ENCODE measurements at regions not wholly inside any gene's neighbourhood (a gene's known extent, or its start where the extent isn't known, plus 50 kb on each side); places are given as distances from the start of the nearest gene placed in this dataset.

DNA sequence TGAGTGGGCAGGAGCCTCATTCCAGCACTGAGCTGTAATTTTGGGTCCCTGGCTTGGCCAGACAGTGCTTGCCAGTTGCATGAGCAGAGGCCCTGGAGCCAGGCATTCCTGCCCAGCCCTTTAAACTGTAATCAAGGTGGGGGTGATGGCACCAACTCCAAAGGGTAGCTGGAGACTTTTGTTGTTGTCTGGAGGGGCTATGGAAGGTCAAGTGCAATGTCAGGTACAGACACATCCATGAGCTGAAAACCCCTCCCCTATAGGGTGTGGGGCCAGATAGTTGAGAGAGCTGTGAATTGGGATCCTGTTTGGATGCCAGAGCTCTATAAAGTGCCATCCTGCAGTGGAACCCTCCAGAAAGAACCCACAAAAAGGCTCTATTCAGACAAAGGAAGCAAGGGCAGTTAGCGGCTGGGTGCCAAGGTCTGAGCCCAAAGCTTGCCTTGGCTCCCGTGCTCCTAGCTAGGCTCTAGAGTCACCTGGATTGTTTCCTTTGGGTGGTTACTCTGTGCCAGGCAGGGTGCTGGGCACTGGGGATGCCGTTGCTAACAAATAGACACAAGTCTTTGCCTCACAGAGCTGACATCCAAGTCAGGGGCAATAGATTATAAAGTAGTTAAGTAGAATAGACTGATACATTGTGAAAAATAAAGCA lies 163.0 kb downstream of the EFNB1 start:
- ATAC-seq (ENCODE audit: low read depth) (no peak), DNase-seq (no peak)
- Histone ChIP-seq H4K20me1 (ENCODE audit: insufficient read depth, low read length) (no peaks in the 10 kb centered on the region), H3K23ac (ENCODE audit: low read depth, low read length) (no peak overlapping the region), H2BK15ac (ENCODE audit: low read depth, low read length) (no peak overlapping the region), H2AK5ac (ENCODE audit: low read depth, low read length) (no peak overlapping the region), H4K8ac (ENCODE audit: low read depth in 2 of 2, low read length in 2 of 2) (no peak overlapping the region), H4K5ac (ENCODE audit: low read depth, low read length) (no peak overlapping the region), H3K56ac (ENCODE audit: extremely low read depth, insufficient read depth, low read length) (no peak overlapping the region), H3K4me2 (ENCODE audit: low read depth, low read length) (no peak overlapping the region), H3K9me1 (ENCODE audit: insufficient read depth, low read length) (0 out of 2 replicates have a peak, but pooled peaks cover 6% of the 10 kb centered on the region), H2BK120ac (ENCODE audit: low read depth, low read length) (no peak overlapping the region), H3K36me3 (ENCODE audit: control insufficient read depth, insufficient read depth, low read length) (no peaks in the 10 kb centered on the region), H2BK5ac (ENCODE audit: low read depth, low read length, poor library complexity, severe bottlenecking) (no peak overlapping the region), H3K4ac (ENCODE audit: low read depth, low read length) (no peak overlapping the region; the same call in 1 of the 2 replicates), H3K14ac (replicated peaks; ENCODE audit: low read depth, low read length) (no peak overlapping the region), H2AK9ac (replicated peaks; ENCODE audit: low read depth, low read length, poor library complexity) (no peak overlapping the region), H3K4me1 (ENCODE audit: control insufficient read depth, insufficient read depth, low read length) (peaks cover 19% of the 10 kb centered on the region), H2BK20ac (ENCODE audit: low read depth, low read length) (no peak overlapping the region), H3K9me3 (ENCODE audit: control insufficient read depth, insufficient read depth, low read length) (no peaks in the 10 kb centered on the region; the same call in 1 of the 2 replicates), H3K79me1 (ENCODE audit: low read depth in 1 of 2, low read length in 2 of 2) (no peaks in the 10 kb centered on the region), H2AFZ (replicated peaks; ENCODE audit: low read length, poor library complexity) (no peak overlapping the region), H3K9ac (ENCODE audit: low read depth, low read length) (no peak overlapping the region), H3K18ac (ENCODE audit: low read depth, low read length) (no peak overlapping the region), H4K91ac (ENCODE audit: insufficient read depth, low read depth, low read length) (no peak overlapping the region), H3K27ac (ENCODE audit: insufficient read depth, low read length) (no peak overlapping the region), H3K27me3 (ENCODE audit: control insufficient read depth, insufficient read depth, low read length) (peaks cover 8% of the 10 kb centered on the region; the same call in 1 of the 2 replicates), H3K4me3 (ENCODE audit: insufficient read depth, low read depth, low read length) (no peak overlapping the region)
- dilution Hi-C loops (cut with HindIII; ENCODE audit: low sequenced_read_pairs, unreplicated experiment) = no loop called here
- TF ChIP-seq RAD21 (IDR thresholded peaks at IDR 0.05; ENCODE audit: low read length) = no peak
- no peak for TF ChIP-seq RFX5 (IDR thresholded peaks at IDR 0.05; ENCODE audit: low read depth, low read length)
- TF ChIP-seq SMC3 (IDR thresholded peaks at IDR 0.05; ENCODE audit: low read depth, low read length) = no peak
- TF ChIP-seq NFE2L2 (IDR thresholded peaks at IDR 0.05; ENCODE audit: low read depth, low read length) = no peak
- TF ChIP-seq MAFK (IDR thresholded peaks at IDR 0.05; ENCODE audit: low read depth, low read length) = no peak
- TF ChIP-seq, protein P1, sequence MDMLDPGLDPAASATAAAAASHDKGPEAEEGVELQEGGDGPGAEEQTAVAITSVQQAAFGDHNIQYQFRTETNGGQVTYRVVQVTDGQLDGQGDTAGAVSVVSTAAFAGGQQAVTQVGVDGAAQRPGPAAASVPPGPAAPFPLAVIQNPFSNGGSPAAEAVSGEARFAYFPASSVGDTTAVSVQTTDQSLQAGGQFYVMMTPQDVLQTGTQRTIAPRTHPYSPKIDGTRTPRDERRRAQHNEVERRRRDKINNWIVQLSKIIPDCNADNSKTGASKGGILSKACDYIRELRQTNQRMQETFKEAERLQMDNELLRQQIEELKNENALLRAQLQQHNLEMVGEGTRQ (IDR thresholded peaks at IDR 0.05; ENCODE audit: low read depth, low read length) = no peak
- TF ChIP-seq CHD1 (IDR thresholded peaks at IDR 0.05; ENCODE audit: low read depth, low read length) = no peak
- TF ChIP-seq, protein P2, sequence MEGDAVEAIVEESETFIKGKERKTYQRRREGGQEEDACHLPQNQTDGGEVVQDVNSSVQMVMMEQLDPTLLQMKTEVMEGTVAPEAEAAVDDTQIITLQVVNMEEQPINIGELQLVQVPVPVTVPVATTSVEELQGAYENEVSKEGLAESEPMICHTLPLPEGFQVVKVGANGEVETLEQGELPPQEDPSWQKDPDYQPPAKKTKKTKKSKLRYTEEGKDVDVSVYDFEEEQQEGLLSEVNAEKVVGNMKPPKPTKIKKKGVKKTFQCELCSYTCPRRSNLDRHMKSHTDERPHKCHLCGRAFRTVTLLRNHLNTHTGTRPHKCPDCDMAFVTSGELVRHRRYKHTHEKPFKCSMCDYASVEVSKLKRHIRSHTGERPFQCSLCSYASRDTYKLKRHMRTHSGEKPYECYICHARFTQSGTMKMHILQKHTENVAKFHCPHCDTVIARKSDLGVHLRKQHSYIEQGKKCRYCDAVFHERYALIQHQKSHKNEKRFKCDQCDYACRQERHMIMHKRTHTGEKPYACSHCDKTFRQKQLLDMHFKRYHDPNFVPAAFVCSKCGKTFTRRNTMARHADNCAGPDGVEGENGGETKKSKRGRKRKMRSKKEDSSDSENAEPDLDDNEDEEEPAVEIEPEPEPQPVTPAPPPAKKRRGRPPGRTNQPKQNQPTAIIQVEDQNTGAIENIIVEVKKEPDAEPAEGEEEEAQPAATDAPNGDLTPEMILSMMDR (conservative IDR thresholded peaks at IDR 0.05; ENCODE audit: low read depth, low read length) = no peak
- TF ChIP-seq CEBPB (IDR thresholded peaks at IDR 0.05; ENCODE audit: low read depth, low read length) = no peak
- TF ChIP-seq FOS (IDR thresholded peaks at IDR 0.05; ENCODE audit: low read depth, low read length) = no peak
- TF ChIP-seq POLR2A (IDR thresholded peaks at IDR 0.05; ENCODE audit: low read depth, low read length) = no peak
- TF ChIP-seq MXI1 (IDR thresholded peaks at IDR 0.05; ENCODE audit: borderline replicate concordance, low read depth, low read length) = no peak
- no peak for TF ChIP-seq BHLHE40 (IDR thresholded peaks at IDR 0.05; ENCODE audit: low read depth, low read length)
- TF ChIP-seq RCOR1 (IDR thresholded peaks at IDR 0.05; ENCODE audit: insufficient replicate concordance, low read length) = no peak
- TF ChIP-seq, protein P3, sequence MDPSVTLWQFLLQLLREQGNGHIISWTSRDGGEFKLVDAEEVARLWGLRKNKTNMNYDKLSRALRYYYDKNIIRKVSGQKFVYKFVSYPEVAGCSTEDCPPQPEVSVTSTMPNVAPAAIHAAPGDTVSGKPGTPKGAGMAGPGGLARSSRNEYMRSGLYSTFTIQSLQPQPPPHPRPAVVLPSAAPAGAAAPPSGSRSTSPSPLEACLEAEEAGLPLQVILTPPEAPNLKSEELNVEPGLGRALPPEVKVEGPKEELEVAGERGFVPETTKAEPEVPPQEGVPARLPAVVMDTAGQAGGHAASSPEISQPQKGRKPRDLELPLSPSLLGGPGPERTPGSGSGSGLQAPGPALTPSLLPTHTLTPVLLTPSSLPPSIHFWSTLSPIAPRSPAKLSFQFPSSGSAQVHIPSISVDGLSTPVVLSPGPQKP (IDR thresholded peaks at IDR 0.05; ENCODE audit: borderline replicate concordance, low read depth, low read length) = no peak
- TF ChIP-seq MAZ (IDR thresholded peaks at IDR 0.05; ENCODE audit: borderline replicate concordance, low read depth, low read length) = no peak
- CTCF ChIA-PET = no interaction called here
- POLR2A ChIA-PET (ENCODE audit: unreplicated experiment) = no interaction called here
- in situ Hi-C loops (cut with MboI; ENCODE audit: low sequenced_read_pairs) = no loop called here
- BruUV-seq (replicated peaks) = no TSS peak
- WGBS, 2 experiments (ENCODE audit: extremely low coverage in 2 of 2, insufficient read length in 1 of 2) = no CpG with 5 or more reads among the region's 3 CpGs
- intact Hi-C loops (cut with micrococcal nuclease) = loop anchor here (10.0 kb wide), 1 partner anchor 233 kb away; no protein-coding TSS in a partner anchor

All from IMR-90 (cell line).